Lower lobe of right lung (tissue), 2 donors: ENCODE measurements at regions not wholly inside any gene's neighbourhood (a gene's known extent, or its start where the extent isn't known, plus 50 kb on each side); places are given as distances from the start of the nearest gene placed in this dataset.
A peak's percentile ranks its signal among the peaks of the same experiment; 100 is the strongest.

Experiments
- ATAC-seq, 2 donors: fragments of 200-7000 bp; cut with Tn5 transposase; one replicate each; pipeline ENCODE4 v1.9.1; 2020 to 2022; ENCODE audit warnings: mild to moderate bottlenecking in 2 of 2, moderate library complexity in 2 of 2
- DNase-seq: peaks from one replicate; pipeline ENCODE4 v3.0.0-alpha.2; 2020
- H3K27ac ChIP-seq: fragments of 200-600 bp; one replicate; pipeline ENCODE4 v1.8.0; 2022
- H3K27me3 ChIP-seq: fragments of 200-600 bp; one replicate; pipeline ENCODE4 v1.8.0; 2022; ENCODE audit warnings: low read depth
- H3K36me3 ChIP-seq: fragments of 200-600 bp; one replicate; pipeline ENCODE4 v1.8.0; 2022; ENCODE audit warnings: mild to moderate bottlenecking
- H3K4me1 ChIP-seq: fragments of 200-600 bp; one replicate; pipeline ENCODE4 v1.8.0; 2022
- H3K4me3 ChIP-seq: fragments of 200-600 bp; one replicate; pipeline ENCODE4 v1.8.0; 2022; ENCODE audit warnings: mild to moderate bottlenecking
- H3K9me3 ChIP-seq: fragments of 200-600 bp; one replicate; pipeline ENCODE4 v1.8.0; 2022
- CTCF ChIP-seq: fragments of 200-600 bp; IDR thresholded peaks from one replicate; pipeline ENCODE4 v1.8.0; 2022; ENCODE audit warnings: antibody characterized with exemption, mild to moderate bottlenecking
- intact Hi-C: fragments of 100-400 bp; cut with DNase I; formaldehyde crosslinking; loops from one replicate; pipeline ENCODE4 v1.11.0; 2022
- donor health status: DM: no; HTN: yes; CAD: no; lungs with severe emphysema.

DNA sequence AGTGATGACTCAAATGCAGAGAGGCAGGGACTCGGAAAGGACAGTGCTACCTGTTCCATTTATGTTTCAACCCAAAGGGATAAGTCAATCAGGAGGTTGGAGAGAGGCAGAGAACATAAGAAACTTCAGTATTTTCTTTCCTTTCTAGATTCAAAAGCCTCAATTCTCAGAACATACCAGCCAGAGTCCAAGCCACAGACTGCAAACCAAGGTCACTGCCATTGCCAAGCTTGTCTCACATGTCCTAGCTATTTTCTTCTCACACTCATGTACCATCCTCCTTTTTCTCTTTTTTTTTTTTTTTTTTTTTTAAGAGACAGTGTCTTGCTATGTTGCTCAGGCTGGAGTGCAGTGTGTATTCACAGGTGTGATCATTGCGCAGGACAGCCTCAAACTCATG, 111.7 kb upstream of the AKIP1 start:
- peaks cover 69% of the 10 kb centered on the region for H3K4me1 ChIP-seq
- no peaks in the 10 kb centered on the region for H3K9me3 ChIP-seq
- H3K27ac ChIP-seq: no peak overlapping the region
- TF ChIP-seq CTCF: no peak
- DNase-seq (no peak), ATAC-seq (no peak)
- H3K4me3 ChIP-seq: no peak overlapping the region
- intact Hi-C loops: no loop called here
- no peaks in the 10 kb centered on the region for H3K27me3 ChIP-seq
- H3K36me3 ChIP-seq: peaks cover 5% of the 10 kb centered on the region

GRCh38 chr11:8800520-8801110, 110.4 kb upstream of the AKIP1 start:
- intact Hi-C loops: no loop called here
- peaks cover 5% of the 10 kb centered on the region for H3K36me3 ChIP-seq
- no peak for TF ChIP-seq CTCF
- peaks cover 74% of the 10 kb centered on the region for H3K4me1 ChIP-seq
- H3K4me3 ChIP-seq: no peak overlapping the region
- no peaks in the 10 kb centered on the region for H3K9me3 ChIP-seq
- no peak overlapping the region for H3K27ac ChIP-seq
- ATAC-seq (no peak), DNase-seq (no peak)
- H3K27me3 ChIP-seq: no peaks in the 10 kb centered on the region

DNA sequence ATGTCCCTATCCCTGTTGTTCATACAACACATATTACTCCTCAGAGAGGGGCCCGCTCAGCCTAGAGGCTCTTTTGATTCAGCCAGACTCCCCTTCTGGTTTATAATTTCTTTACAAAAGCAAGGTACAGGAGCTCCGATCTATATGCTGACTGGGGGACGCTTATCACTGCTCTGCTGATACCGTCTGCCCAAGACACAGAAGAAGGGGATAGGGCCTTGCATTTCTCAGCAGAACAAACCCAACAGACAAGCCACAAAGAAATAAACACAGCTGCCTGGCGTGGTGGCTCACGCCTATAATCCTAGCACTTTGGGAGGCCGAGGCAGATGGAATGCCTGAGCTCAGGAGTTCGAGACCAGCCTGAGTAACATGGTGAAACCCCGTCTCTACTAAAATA, 109.9 kb upstream of the AKIP1 start:
- H3K4me1 ChIP-seq: peaks cover 80% of the 10 kb centered on the region
- no peak for TF ChIP-seq CTCF
- peak overlapping the region; percentile 33 for H3K27ac ChIP-seq
- no peak overlapping the region for H3K4me3 ChIP-seq
- DNase-seq: no peak
- no peaks in the 10 kb centered on the region for H3K27me3 ChIP-seq
- H3K9me3 ChIP-seq: no peaks in the 10 kb centered on the region
- intact Hi-C loops: no loop called here
- peaks cover 5% of the 10 kb centered on the region for H3K36me3 ChIP-seq
- ATAC-seq: no peak

DNA sequence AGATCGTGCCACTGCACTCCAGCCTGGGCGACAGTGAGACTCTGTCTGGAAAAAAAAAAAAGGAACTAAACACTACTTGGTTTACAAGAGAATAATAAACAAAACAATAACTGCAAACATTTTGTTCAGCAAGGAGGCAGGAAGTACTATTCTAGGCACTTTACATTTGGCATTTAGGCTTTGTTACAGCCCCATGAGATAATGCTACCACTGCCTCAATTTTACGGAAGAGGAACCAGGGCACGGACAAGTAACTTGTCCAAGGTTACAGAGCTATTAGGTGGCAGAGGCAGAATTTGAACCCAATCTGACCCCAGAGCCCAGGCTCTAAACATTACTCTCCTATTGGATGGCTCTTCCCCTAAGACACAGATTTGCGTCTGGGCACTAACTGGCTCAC, 108.7 kb upstream of the AKIP1 start:
- no peaks in the 10 kb centered on the region for H3K9me3 ChIP-seq
- TF ChIP-seq CTCF: no peak
- no peak for DNase-seq
- H3K27ac ChIP-seq: peak overlapping the region; percentile 33
- peaks cover 81% of the 10 kb centered on the region for H3K4me1 ChIP-seq
- peaks cover 5% of the 10 kb centered on the region for H3K36me3 ChIP-seq
- no peaks in the 10 kb centered on the region for H3K27me3 ChIP-seq
- ATAC-seq: peak; percentile 15 to 20
- H3K4me3 ChIP-seq: no peak overlapping the region
- intact Hi-C loops: no loop called here

DNA sequence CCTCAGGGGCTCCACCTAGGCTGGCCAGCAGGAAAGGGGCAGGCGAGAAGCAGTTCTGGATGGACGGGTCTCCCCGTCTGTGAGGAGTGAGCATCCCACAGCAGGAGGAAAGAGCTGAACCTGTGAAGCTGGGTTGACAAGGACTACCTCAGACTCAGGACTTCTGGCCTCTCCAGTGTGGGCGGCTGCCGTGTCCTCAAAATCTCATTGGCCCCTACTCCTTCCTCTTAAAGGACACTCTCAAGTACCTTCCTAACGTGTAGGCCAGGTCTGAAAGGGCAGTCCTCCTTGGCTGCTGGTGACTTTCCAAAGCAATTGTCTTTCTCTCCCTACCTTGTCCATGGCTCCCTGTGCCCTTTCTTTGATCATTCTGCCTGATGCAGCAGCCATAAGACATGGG, 107.0 kb upstream of the AKIP1 start:
- intact Hi-C loops: no loop called here
- H3K27ac ChIP-seq: peak overlapping the region; percentile 33
- H3K36me3 ChIP-seq: peaks cover 3% of the 10 kb centered on the region
- DNase-seq (peak; percentile 61), ATAC-seq (peak; percentile 52 to 73)
- no peak overlapping the region for H3K4me3 ChIP-seq
- no peak for TF ChIP-seq CTCF
- peaks cover 86% of the 10 kb centered on the region for H3K4me1 ChIP-seq
- H3K27me3 ChIP-seq: no peaks in the 10 kb centered on the region
- H3K9me3 ChIP-seq: no peaks in the 10 kb centered on the region
